ENCODE measurements at regions not wholly inside any gene's neighbourhood (a gene's known extent, or its start where the extent isn't known, plus 50 kb on each side); places are given as distances from the start of the nearest gene placed in this dataset.

DNA sequence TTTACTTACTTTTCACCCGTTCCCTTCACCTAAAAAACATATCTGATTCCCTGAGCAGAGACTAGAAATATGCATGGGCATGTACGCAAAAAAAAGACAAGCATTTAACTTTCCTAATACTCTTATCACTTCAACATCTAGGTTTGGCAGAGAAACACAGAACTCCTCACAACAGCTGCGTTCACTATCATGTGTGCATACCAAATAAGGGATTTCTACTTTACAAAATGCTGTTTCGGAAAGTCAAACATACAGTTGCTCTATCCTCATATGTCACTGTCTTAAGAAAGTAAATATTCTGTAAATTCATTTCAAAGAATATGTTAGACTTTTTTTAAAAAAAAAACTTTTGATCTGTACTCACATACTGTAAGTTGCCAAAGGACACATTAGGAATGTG is 65.1 kb upstream of the CBLB start (continued):
- no peak for TF ChIP-seq EZH2phosphoT487 (IDR thresholded peaks at IDR 0.05; ENCODE audit: unreplicated experiment)
- TF ChIP-seq, protein P1, sequence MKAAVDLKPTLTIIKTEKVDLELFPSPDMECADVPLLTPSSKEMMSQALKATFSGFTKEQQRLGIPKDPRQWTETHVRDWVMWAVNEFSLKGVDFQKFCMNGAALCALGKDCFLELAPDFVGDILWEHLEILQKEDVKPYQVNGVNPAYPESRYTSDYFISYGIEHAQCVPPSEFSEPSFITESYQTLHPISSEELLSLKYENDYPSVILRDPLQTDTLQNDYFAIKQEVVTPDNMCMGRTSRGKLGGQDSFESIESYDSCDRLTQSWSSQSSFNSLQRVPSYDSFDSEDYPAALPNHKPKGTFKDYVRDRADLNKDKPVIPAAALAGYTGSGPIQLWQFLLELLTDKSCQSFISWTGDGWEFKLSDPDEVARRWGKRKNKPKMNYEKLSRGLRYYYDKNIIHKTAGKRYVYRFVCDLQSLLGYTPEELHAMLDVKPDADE (IDR thresholded peaks at IDR 0.05), result no peak
- TF ChIP-seq STAT1 (IDR thresholded peaks at IDR 0.05; ENCODE audit: unreplicated experiment), result no peak

DNA sequence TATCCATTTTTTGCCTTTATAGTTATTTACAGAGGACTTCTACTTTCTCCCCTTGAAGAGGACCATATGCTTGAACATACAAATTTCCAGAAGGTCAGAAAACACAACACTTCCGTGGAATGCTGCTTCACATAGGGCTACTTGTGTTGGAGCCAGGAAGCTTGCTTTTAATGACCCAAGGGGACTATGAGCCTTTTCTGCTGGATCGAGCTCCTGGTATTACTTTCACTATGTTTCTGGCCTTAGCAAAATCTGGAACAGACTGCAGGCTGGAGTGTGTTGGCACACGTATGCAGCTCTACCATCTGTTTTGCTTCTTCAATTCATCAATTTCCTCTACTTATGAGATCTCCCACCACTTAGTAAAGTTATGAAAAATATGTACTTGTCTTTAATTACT is 69.3 kb upstream of the CBLB start:
- H3K79me2 ChIP-seq (replicated peaks; ENCODE audit: insufficient read depth), result no peaks in the 10 kb centered on the region
- no peak overlapping the region for H3K4me3 ChIP-seq
- ATAC-seq, result no peak
- H3K36me3 ChIP-seq (ENCODE audit: insufficient read depth), result no peaks in the 10 kb centered on the region
- TF ChIP-seq POLR2AphosphoS5 (IDR thresholded peaks at IDR 0.05; ENCODE audit: low read depth) (no peak), NANOG (IDR thresholded peaks at IDR 0.05; ENCODE audit: borderline replicate concordance) (no peak)
- no peaks in the 10 kb centered on the region for H3K27me3 ChIP-seq (ENCODE audit: insufficient read depth)
- H3K4me1 ChIP-seq (ENCODE audit: insufficient read depth), result peaks cover 14% of the 10 kb centered on the region
- H3K4me2 ChIP-seq, result no peak overlapping the region
- Mint-ChIP-seq H3K27ac (peak overlapping the region; percentile 33), H3K27me3 (ENCODE audit: insufficient read depth, low read depth, poor library complexity) (no peaks in the 10 kb centered on the region), H3K36me3 (ENCODE audit: low read depth) (no peaks in the 10 kb centered on the region), H3K4me1 (peaks cover 12% of the 10 kb centered on the region), H3K9me3 (no peaks in the 10 kb centered on the region; the same call in 2 of the 3 replicates), H3K4me3 (no peak overlapping the region)
- peak overlapping the region; percentile 3; the same call in 1 of the 2 replicates for H2AFZ ChIP-seq
- no peaks in the 10 kb centered on the region for H4K20me1 ChIP-seq (replicated peaks; ENCODE audit: insufficient read depth)
- no peak overlapping the region for H3K27ac ChIP-seq (ENCODE audit: low read depth)
- no peaks in the 10 kb centered on the region for H3F3A ChIP-seq (replicated peaks; ENCODE audit: low read depth)
- peak; percentile 15 for DNase-seq (ENCODE audit: low spot score)
- no peaks in the 10 kb centered on the region for H3K9me2 ChIP-seq (ENCODE audit: insufficient read depth)

DNA sequence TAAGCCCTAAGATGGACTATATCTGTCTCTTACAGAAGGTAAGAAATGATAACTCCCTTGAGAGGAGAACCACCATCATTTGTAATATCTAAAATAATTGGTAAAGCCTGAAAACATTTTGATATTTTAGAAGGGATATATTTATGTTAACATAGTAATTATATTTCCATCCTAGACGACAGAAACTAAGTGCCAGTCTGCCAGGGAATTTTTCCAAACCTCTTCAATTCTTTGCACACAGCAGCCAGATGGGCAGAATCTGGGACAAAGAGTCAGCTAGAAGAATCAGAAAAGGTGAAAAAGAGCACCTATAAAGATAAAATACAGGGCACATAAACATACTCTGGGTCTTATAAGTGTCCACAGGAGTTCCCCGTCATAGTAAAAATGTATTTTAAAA is 70.0 kb upstream of the CBLB start:
- no peak overlapping the region for H3K4me2 ChIP-seq
- H2AFZ ChIP-seq, result peak overlapping the region; percentile 1; the same call in 1 of the 2 replicates
- H3F3A ChIP-seq (replicated peaks; ENCODE audit: low read depth), result no peaks in the 10 kb centered on the region
- H3K4me3 ChIP-seq, result no peak overlapping the region
- DNase-seq (ENCODE audit: low spot score) (no peak), ATAC-seq (no peak)
- H3K27me3 ChIP-seq (ENCODE audit: insufficient read depth), result no peaks in the 10 kb centered on the region
- peaks cover 14% of the 10 kb centered on the region for H3K4me1 ChIP-seq (ENCODE audit: insufficient read depth)
- H4K20me1 ChIP-seq (replicated peaks; ENCODE audit: insufficient read depth), result no peaks in the 10 kb centered on the region
- Mint-ChIP-seq H3K4me1 (peaks cover 12% of the 10 kb centered on the region), H3K4me3 (no peak overlapping the region), H3K27me3 (ENCODE audit: insufficient read depth, low read depth, poor library complexity) (no peaks in the 10 kb centered on the region), H3K36me3 (ENCODE audit: low read depth) (no peaks in the 10 kb centered on the region), H3K27ac (no peak overlapping the region), H3K9me3 (no peaks in the 10 kb centered on the region; the same call in 2 of the 3 replicates)
- H3K36me3 ChIP-seq (ENCODE audit: insufficient read depth), result no peaks in the 10 kb centered on the region
- no peaks in the 10 kb centered on the region for H3K9me2 ChIP-seq (ENCODE audit: insufficient read depth)
- no peak overlapping the region for H3K27ac ChIP-seq (ENCODE audit: low read depth)
- no peaks in the 10 kb centered on the region for H3K79me2 ChIP-seq (replicated peaks; ENCODE audit: insufficient read depth)
- TF ChIP-seq ZNF331 (CRISPR knock-in tag; IDR thresholded peaks at IDR 0.05; ENCODE audit: low read depth) (no peak), CREB1 (CRISPR knock-in tag; IDR thresholded peaks at IDR 0.05; ENCODE audit: low read depth) (no peak), ZNF114 (CRISPR knock-in tag; IDR thresholded peaks at IDR 0.05) (no peak), POLR2AphosphoS5 (IDR thresholded peaks at IDR 0.05; ENCODE audit: low read depth) (no peak)
- TF ChIP-seq, protein P1 (IDR thresholded peaks at IDR 0.05), result no peak
- TF ChIP-seq, protein P2, sequence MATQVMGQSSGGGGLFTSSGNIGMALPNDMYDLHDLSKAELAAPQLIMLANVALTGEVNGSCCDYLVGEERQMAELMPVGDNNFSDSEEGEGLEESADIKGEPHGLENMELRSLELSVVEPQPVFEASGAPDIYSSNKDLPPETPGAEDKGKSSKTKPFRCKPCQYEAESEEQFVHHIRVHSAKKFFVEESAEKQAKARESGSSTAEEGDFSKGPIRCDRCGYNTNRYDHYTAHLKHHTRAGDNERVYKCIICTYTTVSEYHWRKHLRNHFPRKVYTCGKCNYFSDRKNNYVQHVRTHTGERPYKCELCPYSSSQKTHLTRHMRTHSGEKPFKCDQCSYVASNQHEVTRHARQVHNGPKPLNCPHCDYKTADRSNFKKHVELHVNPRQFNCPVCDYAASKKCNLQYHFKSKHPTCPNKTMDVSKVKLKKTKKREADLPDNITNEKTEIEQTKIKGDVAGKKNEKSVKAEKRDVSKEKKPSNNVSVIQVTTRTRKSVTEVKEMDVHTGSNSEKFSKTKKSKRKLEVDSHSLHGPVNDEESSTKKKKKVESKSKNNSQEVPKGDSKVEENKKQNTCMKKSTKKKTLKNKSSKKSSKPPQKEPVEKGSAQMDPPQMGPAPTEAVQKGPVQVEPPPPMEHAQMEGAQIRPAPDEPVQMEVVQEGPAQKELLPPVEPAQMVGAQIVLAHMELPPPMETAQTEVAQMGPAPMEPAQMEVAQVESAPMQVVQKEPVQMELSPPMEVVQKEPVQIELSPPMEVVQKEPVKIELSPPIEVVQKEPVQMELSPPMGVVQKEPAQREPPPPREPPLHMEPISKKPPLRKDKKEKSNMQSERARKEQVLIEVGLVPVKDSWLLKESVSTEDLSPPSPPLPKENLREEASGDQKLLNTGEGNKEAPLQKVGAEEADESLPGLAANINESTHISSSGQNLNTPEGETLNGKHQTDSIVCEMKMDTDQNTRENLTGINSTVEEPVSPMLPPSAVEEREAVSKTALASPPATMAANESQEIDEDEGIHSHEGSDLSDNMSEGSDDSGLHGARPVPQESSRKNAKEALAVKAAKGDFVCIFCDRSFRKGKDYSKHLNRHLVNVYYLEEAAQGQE (IDR thresholded peaks at IDR 0.05; ENCODE audit: unreplicated experiment), result no peak

Data from GM23338 (cell line).